ENCODE measurements at regions not wholly inside any gene's neighbourhood (a gene's known extent, or its start where the extent isn't known, plus 50 kb on each side); places are given as distances from the start of the nearest gene placed in this dataset.

GRCh38 chr2:9696731-9697130 is 65.9 kb upstream of the YWHAQ start:
- TF ChIP-seq CTCF (IDR thresholded peaks at IDR 0.05), result no peak
- DNase-seq (ENCODE audit: extremely low spot score, unreplicated experiment), result no peak
- Mint-ChIP-seq H3K4me3 (ENCODE audit: unreplicated experiment) (no peak overlapping the region), H3K36me3 (ENCODE audit: unreplicated experiment) (no peaks in the 10 kb centered on the region), H3K4me1 (ENCODE audit: unreplicated experiment) (peaks cover 8% of the 10 kb centered on the region), H3K9me3 (ENCODE audit: unreplicated experiment) (no peaks in the 10 kb centered on the region), H3K27me3 (ENCODE audit: unreplicated experiment) (peaks cover 2% of the 10 kb centered on the region), H3K27ac (ENCODE audit: unreplicated experiment) (no peak overlapping the region)

- Mint-ChIP-seq H3K36me3 (ENCODE audit: unreplicated experiment) (no peaks in the 10 kb centered on the region), H3K27me3 (ENCODE audit: unreplicated experiment) (peaks cover 2% of the 10 kb centered on the region)
- DNase-seq (ENCODE audit: extremely low spot score, unreplicated experiment), result no peak
Measured at GRCh38 chr2:9697909-9698308, 67.1 kb upstream of the YWHAQ start.

GRCh38 chr2:9699139-9700108 is 68.6 kb upstream of the YWHAQ start:
- H3K4me3 Mint-ChIP-seq (ENCODE audit: unreplicated experiment), result no peak overlapping the region
- TF ChIP-seq CTCF (IDR thresholded peaks at IDR 0.05), result no peak
- H3K4me1 Mint-ChIP-seq (ENCODE audit: unreplicated experiment), result peaks cover 22% of the 10 kb centered on the region
- H3K9me3 Mint-ChIP-seq (ENCODE audit: unreplicated experiment), result no peaks in the 10 kb centered on the region
- peaks cover 2% of the 10 kb centered on the region for H3K27me3 Mint-ChIP-seq (ENCODE audit: unreplicated experiment)
- DNase-seq (ENCODE audit: extremely low spot score, unreplicated experiment), result no peak
- no peaks in the 10 kb centered on the region for H3K36me3 Mint-ChIP-seq (ENCODE audit: unreplicated experiment)
- H3K27ac Mint-ChIP-seq (ENCODE audit: unreplicated experiment), result no peak overlapping the region

More at GRCh38 chr2:9697909-9698308, 67.1 kb upstream of the YWHAQ start:
- no peak overlapping the region for H3K27ac Mint-ChIP-seq (ENCODE audit: unreplicated experiment)
- H3K9me3 Mint-ChIP-seq (ENCODE audit: unreplicated experiment), result no peaks in the 10 kb centered on the region
- no peak overlapping the region for H3K4me3 Mint-ChIP-seq (ENCODE audit: unreplicated experiment)
- peaks cover 14% of the 10 kb centered on the region for H3K4me1 Mint-ChIP-seq (ENCODE audit: unreplicated experiment)
- TF ChIP-seq CTCF (IDR thresholded peaks at IDR 0.05), result no peak

- Mint-ChIP-seq H3K4me1 (ENCODE audit: unreplicated experiment) (peaks cover 22% of the 10 kb centered on the region), H3K27me3 (ENCODE audit: unreplicated experiment) (peaks cover 2% of the 10 kb centered on the region), H3K9me3 (ENCODE audit: unreplicated experiment) (no peaks in the 10 kb centered on the region), H3K27ac (ENCODE audit: unreplicated experiment) (no peak overlapping the region), H3K4me3 (ENCODE audit: unreplicated experiment) (no peak overlapping the region), H3K36me3 (ENCODE audit: unreplicated experiment) (no peaks in the 10 kb centered on the region)
- TF ChIP-seq CTCF (IDR thresholded peaks at IDR 0.05), result no peak
- no peak for DNase-seq (ENCODE audit: extremely low spot score, unreplicated experiment)
Measured at GRCh38 chr2:9700109-9700495, 69.3 kb upstream of the YWHAQ start.

GRCh38 chr2:9702604-9703084 is 71.8 kb upstream of the YWHAQ start:
- no peaks in the 10 kb centered on the region for H3K36me3 Mint-ChIP-seq (ENCODE audit: unreplicated experiment)
- H3K9me3 Mint-ChIP-seq (ENCODE audit: unreplicated experiment), result no peaks in the 10 kb centered on the region
- DNase-seq (ENCODE audit: extremely low spot score, unreplicated experiment), result no peak
- H3K4me3 Mint-ChIP-seq (ENCODE audit: unreplicated experiment), result no peak overlapping the region
- peaks cover 22% of the 10 kb centered on the region for H3K4me1 Mint-ChIP-seq (ENCODE audit: unreplicated experiment)
- no peak for TF ChIP-seq CTCF (IDR thresholded peaks at IDR 0.05)
- H3K27me3 Mint-ChIP-seq (ENCODE audit: unreplicated experiment), result peaks cover 2% of the 10 kb centered on the region
- H3K27ac Mint-ChIP-seq (ENCODE audit: unreplicated experiment), result peak overlapping the region; percentile 69
